Uterus (tissue), 3 donors: ENCODE measurements at regions not wholly inside any gene's neighbourhood (a gene's known extent, or its start where the extent isn't known, plus 50 kb on each side); places are given as distances from the start of the nearest gene placed in this dataset.
"Not testable (repeated sequence)": the region's sequence is repeated elsewhere in the genome, so short reads cannot be mapped to it uniquely, and the experiment has no call there.

Experiments used
- DNase-seq, 2 donors: peaks; one replicate each; pipeline ENCODE4 v3.0.0-alpha.2; 2019 to 2020
- H3K27ac ChIP-seq, 2 donors: fragments of 200-600 bp; sonication (generic); 1 replicate in 1 of 2; 2 replicates in 1 of 2; pipeline ENCODE4 v1.5.1; 2016 to 2018
- H3K27me3 ChIP-seq, 2 donors: fragments of 200-600 bp; sonication (generic); one replicate each; pipeline ENCODE4 v1.5.1; 2018 to 2019; ENCODE audit warnings: control low read depth in 1 of 2
- H3K36me3 ChIP-seq, 2 donors: fragments of 200-600 bp; sonication (generic); one replicate each; pipeline ENCODE4 v1.5.1; 2019; ENCODE audit warnings: control low read depth in 1 of 2
- H3K4me1 ChIP-seq, 2 donors: fragments of 200-600 bp; sonication (generic); one replicate each; pipeline ENCODE4 v1.5.1; 2018 to 2019; ENCODE audit warnings: control low read depth in 1 of 2
- H3K4me3 ChIP-seq, 2 donors: fragments of 200-600 bp; sonication (generic); 1 replicate in 1 of 2; 2 replicates in 1 of 2; pipeline ENCODE4 v1.5.1; 2018 to 2019; ENCODE audit warnings: mild to moderate bottlenecking in 1 of 2
- H3K9me3 ChIP-seq, 2 donors: fragments of 200-600 bp; sonication (generic); one replicate each; pipeline ENCODE4 v1.5.1; 2019; ENCODE audit warnings: control low read depth in 1 of 2
- CTCF ChIP-seq, 4 experiments: fragments of 200-600 bp in 2 of 4; fragments of 450-650 bp in 2 of 4; sonication (generic) in 2 of 4; IDR thresholded peaks; one replicate each; pipeline ENCODE4 v1.5.1; 2016 to 2019; ENCODE audit warnings: antibody characterized with exemption in 4 of 4, mild to moderate bottlenecking in 2 of 4, moderate library complexity in 1 of 4
- POLR2A ChIP-seq, 2 donors: fragments of 450-650 bp; IDR thresholded peaks; one replicate each; pipeline ENCODE4 v1.6.1; 2016; ENCODE audit warnings: antibody characterized with exemption in 2 of 2, mild to moderate bottlenecking in 1 of 2, moderate library complexity in 1 of 2
- intact Hi-C: fragments of 100-400 bp; cut with DNase I; formaldehyde crosslinking; loops from one replicate; pipeline ENCODE4 v1.15.1; 2023; ENCODE audit warnings: low total_unique reads
- donor health status: DM: yes; HTN: yes; CAD: no.

GRCh38 chr1:191049781-191050180, 572.1 kb upstream of the BRINP3 start:
- Histone ChIP-seq H3K9me3 (no peaks in the 10 kb centered on the region), H3K27ac (no peak overlapping the region), H3K36me3 (no peaks in the 10 kb centered on the region), H3K4me3 (no peak overlapping the region), H3K27me3 (no peaks in the 10 kb centered on the region), H3K4me1 (no peaks in the 10 kb centered on the region)
- intact Hi-C loops, result no loop called here
- no peak for DNase-seq
- no peak for TF ChIP-seq POLR2A (IDR thresholded peaks at IDR 0.05)
- no peak for TF ChIP-seq CTCF (IDR thresholded peaks at IDR 0.05)

GRCh38 chr1:191052888-191053287, 575.2 kb upstream of the BRINP3 start:
- H3K4me1 ChIP-seq, result no peaks in the 10 kb centered on the region
- H3K9me3 ChIP-seq, result no peaks in the 10 kb centered on the region
- H3K27ac ChIP-seq, result no peak overlapping the region
- intact Hi-C loops, result no loop called here
- no peak for DNase-seq
- H3K4me3 ChIP-seq, result no peak overlapping the region
- TF ChIP-seq CTCF (IDR thresholded peaks at IDR 0.05) (no peak), POLR2A (IDR thresholded peaks at IDR 0.05) (no peak)
- H3K36me3 ChIP-seq, result no peaks in the 10 kb centered on the region
- no peaks in the 10 kb centered on the region for H3K27me3 ChIP-seq

- Histone ChIP-seq H3K4me3 (no peak overlapping the region), H3K9me3 (no peaks in the 10 kb centered on the region), H3K27me3 (no peaks in the 10 kb centered on the region), H3K27ac (no peak overlapping the region), H3K4me1 (no peaks in the 10 kb centered on the region), H3K36me3 (no peaks in the 10 kb centered on the region)
- no peak for DNase-seq
- TF ChIP-seq POLR2A (IDR thresholded peaks at IDR 0.05), result no peak
- TF ChIP-seq CTCF (IDR thresholded peaks at IDR 0.05), result no peak
- intact Hi-C loops, result no loop called here
Observed at GRCh38 chr1:191065346-191065745, 587.7 kb upstream of the BRINP3 start.

- intact Hi-C loops, result no loop called here
- TF ChIP-seq POLR2A (IDR thresholded peaks at IDR 0.05), result no peak
- no peak for TF ChIP-seq CTCF (IDR thresholded peaks at IDR 0.05)
- no peaks in the 10 kb centered on the region for H3K27me3 ChIP-seq
- DNase-seq, result no peak
- no peaks in the 10 kb centered on the region for H3K36me3 ChIP-seq
- H3K27ac ChIP-seq, result no peak overlapping the region
- H3K4me3 ChIP-seq, result no peak overlapping the region
- H3K9me3 ChIP-seq, result no peaks in the 10 kb centered on the region
- no peaks in the 10 kb centered on the region for H3K4me1 ChIP-seq
Observed at GRCh38 chr1:191065771-191066170, 588.1 kb upstream of the BRINP3 start.

GRCh38 chr1:191074881-191075280, 597.2 kb upstream of the BRINP3 start:
- TF ChIP-seq CTCF (IDR thresholded peaks at IDR 0.05) (no peak), POLR2A (IDR thresholded peaks at IDR 0.05) (no peak)
- Histone ChIP-seq H3K4me1 (no peaks in the 10 kb centered on the region), H3K27ac (no peak overlapping the region), H3K4me3 (no peak overlapping the region), H3K27me3 (no peaks in the 10 kb centered on the region), H3K9me3 (no peaks in the 10 kb centered on the region), H3K36me3 (no peaks in the 10 kb centered on the region)
- intact Hi-C loops, result no loop called here
- no peak for DNase-seq

- H3K36me3 ChIP-seq, H3K27ac ChIP-seq, DNase-seq, H3K27me3 ChIP-seq, H3K4me3 ChIP-seq, H3K9me3 ChIP-seq, intact Hi-C loops, H3K4me1 ChIP-seq: not testable (repeated sequence)
Observed at GRCh38 chr1:191083090-191083489, 605.4 kb upstream of the BRINP3 start.
